GM06990 (cell line): ENCODE measurements at regions not wholly inside any gene's neighbourhood (a gene's known extent, or its start where the extent isn't known, plus 50 kb on each side); places are given as distances from the start of the nearest gene placed in this dataset.

Experiments
- DNase-seq: peaks from one replicate; pipeline ENCODE4 v3.0.0-alpha.2; 2011; ENCODE audit not compliant: insufficient read length; ENCODE audit errors: extremely low read depth
- H3K27me3 ChIP-seq: replicated peaks from 2 replicates; pipeline ENCODE4 v1.6.0; 2011; ENCODE audit warnings: low read length; ENCODE audit not compliant: control insufficient read depth, insufficient read depth
- H3K36me3 ChIP-seq: 2 replicates; pipeline ENCODE4 v1.5.1; 2011; ENCODE audit warnings: low read length; ENCODE audit not compliant: control insufficient read depth, insufficient read depth
- H3K4me3 ChIP-seq: replicated peaks from 2 replicates; pipeline ENCODE4 v1.5.1; 2011; ENCODE audit warnings: low read depth, mild to moderate bottlenecking, control low read depth, low read length
- CTCF ChIP-seq: IDR thresholded peaks from 2 replicates; pipeline ENCODE4 v1.5.1; 2011; ENCODE audit warnings: low read length, control low read depth, mild to moderate bottlenecking, inconsistent platforms; ENCODE audit not compliant: insufficient read depth, poor library complexity, severe bottlenecking

GRCh38 chr5:34598177-34598794, 57.8 kb upstream of the RAI14 start:
- Histone ChIP-seq H3K27me3 (no peaks in the 10 kb centered on the region; the same call in 1 of the 2 replicates), H3K36me3 (no peaks in the 10 kb centered on the region), H3K4me3 (no peak overlapping the region)
- no peak for DNase-seq
- no peak for TF ChIP-seq CTCF

GRCh38 chr5:34599471-34600117, 56.5 kb upstream of the RAI14 start:
- no peak overlapping the region for H3K4me3 ChIP-seq
- no peaks in the 10 kb centered on the region for H3K36me3 ChIP-seq
- TF ChIP-seq CTCF: no peak
- no peak for DNase-seq
- no peaks in the 10 kb centered on the region; the same call in 1 of the 2 replicates for H3K27me3 ChIP-seq

DNA sequence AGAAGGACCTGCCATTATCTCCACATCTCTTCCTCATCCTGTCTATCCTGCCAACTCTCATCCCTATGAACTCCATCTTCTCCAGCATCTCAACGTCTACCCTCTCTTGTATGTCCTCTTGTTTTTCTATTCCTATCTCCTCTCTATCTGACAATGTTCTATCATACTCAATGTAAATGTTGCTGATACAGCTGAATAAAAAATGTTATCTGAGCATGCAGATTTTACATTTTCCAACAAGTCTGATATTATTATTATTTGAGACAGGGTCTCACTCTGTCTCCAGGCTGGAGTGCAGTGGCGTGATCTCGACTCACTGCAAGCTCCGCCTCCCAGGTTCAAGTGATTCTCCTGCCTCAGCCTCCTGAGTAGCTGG, 56.0 kb upstream of the RAI14 start:
- Histone ChIP-seq H3K36me3 (no peaks in the 10 kb centered on the region), H3K4me3 (no peak overlapping the region), H3K27me3 (no peaks in the 10 kb centered on the region; the same call in 1 of the 2 replicates)
- TF ChIP-seq CTCF: no peak
- DNase-seq: no peak

DNA sequence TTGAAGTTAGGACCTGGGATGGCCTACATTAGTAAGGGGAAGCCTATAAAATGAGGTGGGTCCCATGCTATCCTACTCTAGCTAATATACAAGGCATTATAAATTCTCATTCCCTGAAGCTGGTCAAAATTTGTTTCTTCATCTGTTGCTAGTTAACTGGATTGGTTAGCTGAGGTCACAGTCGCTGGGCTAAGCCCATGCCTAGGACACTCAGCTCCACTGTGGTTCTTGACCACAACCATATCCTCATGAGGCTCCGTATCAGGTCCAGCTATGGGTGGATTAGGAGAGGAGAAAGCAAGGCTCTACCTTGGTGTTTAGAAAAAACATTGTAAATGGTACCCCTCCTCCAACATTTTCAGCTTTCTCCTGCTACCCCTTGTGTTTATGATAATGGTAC, 52.8 kb upstream of the RAI14 start:
- Histone ChIP-seq H3K4me3 (no peak overlapping the region), H3K36me3 (no peaks in the 10 kb centered on the region), H3K27me3 (no peaks in the 10 kb centered on the region)
- no peak for DNase-seq
- TF ChIP-seq CTCF: no peak

DNA sequence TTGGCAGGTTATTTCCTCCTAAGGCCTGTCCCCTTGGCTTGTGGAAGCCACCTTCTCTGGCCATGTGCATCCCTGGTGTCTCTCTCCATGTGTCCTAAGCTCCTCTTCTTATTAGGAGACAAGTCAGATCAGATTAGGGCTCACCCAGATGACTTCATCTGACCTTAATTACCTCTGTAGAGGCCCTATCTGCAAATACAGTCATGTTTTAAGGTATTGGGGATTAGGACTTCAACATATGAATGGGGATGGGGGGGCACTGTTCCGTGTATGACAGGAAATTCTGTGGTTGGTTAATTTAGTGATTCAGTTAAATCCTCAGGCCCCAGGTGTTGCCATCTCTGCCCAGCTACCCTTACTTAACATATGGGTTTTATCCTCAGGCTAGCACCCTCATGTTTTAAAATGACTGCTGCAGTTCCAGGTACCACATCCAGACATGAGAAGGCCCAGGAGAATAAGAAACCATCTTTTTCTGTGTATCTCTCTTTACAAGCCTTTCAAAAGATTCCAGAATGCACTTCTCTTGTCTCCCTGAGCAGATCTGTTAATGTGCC, 51.9 kb upstream of the RAI14 start:
- Histone ChIP-seq H3K36me3 (no peaks in the 10 kb centered on the region), H3K27me3 (no peaks in the 10 kb centered on the region), H3K4me3 (no peak overlapping the region)
- TF ChIP-seq CTCF: no peak
- no peak for DNase-seq
